ENCODE measurements at regions not wholly inside any gene's neighbourhood (a gene's known extent, or its start where the extent isn't known, plus 50 kb on each side); places are given as distances from the start of the nearest gene placed in this dataset.
"Not testable (repeated sequence)": the region's sequence is repeated elsewhere in the genome, so short reads cannot be mapped to it uniquely, and the experiment has no call there.

DNA sequence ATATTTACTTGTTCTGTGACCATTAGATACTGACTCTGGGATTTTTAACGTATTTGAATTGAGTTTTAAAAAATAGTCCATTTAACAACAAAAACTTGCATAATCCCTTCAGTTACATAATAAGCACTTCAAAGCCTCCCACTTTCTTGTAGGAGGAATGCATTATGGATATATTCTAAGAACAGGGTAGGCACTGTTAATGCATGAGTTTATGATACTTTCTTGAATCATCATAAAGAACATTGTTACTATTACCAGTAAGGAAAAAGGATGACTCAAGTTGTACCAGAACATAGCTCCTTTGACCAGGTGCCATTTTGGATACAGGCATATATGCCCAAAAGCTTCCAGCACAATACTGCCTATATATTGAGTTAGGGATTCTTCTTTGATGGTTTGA, 671.4 kb downstream of the GALC start:
- no peak for DNase-seq (ENCODE audit: low spot score)

DNA sequence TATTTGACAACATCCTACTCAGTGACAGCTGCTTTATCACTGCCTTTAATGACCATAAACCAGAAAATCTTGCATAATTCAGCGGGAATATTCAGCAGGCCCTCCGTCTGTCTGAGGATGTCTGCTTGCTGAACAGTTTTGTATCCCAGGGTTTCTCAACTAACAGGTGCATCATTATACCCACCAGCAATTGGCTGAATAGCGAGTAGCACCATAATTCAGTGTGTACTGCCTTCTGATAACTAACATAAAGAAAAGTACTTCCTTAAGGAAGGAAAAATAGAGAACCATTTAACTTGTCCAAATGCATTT, 680.1 kb downstream of the GALC start:
- no peak for DNase-seq (ENCODE audit: low spot score)

DNA sequence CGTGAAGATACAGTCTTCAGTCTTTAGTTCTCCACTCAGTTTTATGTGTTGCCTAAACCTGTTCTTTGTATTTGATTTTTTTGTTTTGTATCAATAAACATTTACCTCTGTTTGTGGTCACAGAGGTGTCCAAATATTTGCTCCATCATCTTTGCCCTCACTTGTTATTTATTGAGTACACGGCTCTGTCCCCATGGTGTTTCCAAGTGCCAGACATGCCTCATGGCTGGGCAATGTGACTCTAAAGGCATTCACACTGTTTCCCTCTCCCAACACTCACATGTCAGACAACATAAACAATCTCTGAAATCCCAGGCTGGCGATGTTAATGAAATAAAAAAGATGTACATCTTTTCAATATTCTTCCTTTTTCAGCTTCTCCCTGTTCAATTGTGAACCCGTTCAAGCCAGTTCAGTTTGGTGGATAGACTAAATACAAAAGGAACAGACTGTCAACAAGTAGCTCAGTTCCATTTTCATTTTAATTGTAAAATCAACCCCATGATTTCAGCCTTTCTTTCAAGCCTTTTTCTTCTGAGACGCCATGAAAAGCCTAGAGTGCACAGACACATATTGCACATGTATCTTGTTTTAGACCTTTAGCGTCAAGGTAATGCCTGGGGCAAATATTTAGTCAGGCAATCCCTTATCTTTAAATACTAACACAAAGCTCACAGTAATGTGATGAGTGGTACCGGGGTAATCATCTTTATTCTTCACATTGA, 680.7 kb downstream of the GALC start:
- DNase-seq (ENCODE audit: low spot score): no peak

DNA sequence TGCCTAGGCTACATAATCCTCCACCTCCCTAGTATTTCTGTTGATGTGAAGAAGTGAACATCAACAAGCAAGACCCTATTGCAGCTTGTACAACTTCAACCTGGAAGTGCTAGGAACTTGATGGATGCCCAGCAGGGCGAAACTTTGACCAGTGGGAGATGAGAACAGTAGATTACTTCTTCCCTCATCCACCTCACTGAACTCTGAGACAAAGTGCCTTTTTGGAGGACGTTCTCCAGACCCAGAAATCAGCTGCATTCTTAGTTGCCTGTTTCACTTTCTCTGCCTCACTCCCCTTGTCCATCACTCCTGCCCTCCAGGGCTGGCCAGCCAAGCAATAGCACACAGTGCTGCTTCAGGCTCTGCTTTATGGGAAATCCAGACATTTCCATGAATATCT, 683.4 kb downstream of the GALC start:
- DNase-seq (ENCODE audit: low spot score): no peak

DNA sequence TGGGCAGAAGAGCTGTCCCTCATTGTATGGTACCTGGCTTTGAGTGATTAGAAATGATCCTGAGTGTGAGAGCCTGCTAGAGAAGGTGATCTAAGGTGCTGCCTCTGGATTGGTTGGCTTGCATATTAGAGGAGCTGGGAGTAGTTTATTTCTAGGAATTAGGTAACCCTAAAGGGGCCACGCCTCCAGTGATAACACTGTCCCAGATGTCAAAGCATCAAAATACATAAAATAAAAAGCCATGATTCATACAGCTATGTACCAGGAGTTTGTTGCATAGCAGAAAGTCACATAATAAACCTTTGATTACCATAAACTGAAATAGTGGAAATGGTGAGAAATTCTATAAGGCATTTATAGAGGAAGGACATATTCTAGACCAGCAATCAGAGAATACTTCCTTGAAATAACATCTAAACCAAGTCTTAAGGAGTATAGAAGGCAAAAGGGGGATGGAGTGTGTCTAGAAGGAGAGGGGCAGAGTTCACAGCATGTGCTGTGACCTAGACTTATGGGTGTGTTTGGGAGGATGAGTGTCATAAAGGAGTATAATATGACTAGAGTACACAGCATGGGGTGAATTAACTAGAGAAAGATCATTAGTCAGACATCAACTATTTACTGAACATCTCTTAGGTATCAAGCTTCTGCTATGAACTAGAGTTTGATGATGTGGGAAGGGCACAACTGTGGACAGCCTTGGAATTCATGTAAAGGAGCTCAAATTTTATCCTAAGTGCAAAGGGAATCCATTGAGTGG, 686.4 kb downstream of the GALC start:
- DNase-seq (ENCODE audit: low spot score): no peak

DNA sequence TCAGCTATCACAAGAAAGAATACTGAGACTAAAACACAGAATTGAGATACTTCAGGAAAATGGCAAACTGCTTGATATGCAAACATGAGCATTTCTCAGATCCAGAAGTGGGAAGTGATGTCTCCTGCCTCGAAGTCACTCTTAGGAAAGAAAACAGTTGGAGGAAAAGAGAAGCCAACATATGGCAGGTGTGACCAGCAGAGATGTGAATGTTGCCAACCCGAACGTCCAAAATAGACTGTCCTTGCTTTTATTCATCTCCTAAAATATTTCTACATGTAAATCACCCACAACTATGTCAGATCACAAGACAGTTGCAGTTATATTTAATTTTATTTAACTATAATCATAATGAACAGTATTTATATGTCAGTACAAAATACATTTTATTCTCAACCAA, 687.6 kb downstream of the GALC start:
- DNase-seq (ENCODE audit: low spot score): no peak

DNA sequence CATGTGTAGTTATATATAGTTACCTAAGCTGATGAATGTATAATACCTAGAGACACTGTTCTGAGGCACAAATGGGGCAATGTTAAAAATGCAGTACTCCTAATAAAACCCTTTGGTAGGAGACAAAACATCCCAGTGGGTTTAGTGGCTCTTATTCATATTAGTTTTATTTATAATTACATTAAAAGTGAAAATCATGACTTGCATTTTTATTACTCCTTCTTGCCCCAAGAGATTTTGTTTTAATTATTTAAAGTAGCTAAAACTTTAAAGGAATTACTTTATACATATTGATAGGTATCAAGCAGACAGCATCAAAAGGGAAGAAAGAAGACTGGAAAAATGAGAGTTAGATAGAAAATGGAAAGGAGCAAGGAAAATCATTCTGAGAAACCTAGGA, 688.6 kb downstream of the GALC start:
- DNase-seq (ENCODE audit: low spot score): no peak

DNA sequence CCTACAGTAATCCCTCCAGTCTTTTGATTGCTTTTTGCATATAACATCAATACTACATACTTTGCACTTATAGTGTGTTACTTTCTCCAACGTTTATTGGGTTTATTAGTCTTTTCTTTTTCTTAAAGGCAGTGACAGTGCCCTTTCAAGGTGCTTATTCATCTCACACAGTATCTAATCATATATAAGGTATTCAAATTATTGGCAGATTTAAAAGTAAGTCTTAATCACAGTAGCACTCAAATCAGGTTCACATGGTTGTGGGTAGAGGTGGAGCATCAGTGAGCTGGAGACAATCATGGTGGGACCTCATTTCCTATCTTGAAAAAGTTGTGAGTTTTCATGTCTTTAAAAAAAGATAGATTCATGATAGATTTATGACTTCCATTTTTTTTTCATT, 706.2 kb downstream of the GALC start:
- DNase-seq (ENCODE audit: low spot score): no peak

DNA sequence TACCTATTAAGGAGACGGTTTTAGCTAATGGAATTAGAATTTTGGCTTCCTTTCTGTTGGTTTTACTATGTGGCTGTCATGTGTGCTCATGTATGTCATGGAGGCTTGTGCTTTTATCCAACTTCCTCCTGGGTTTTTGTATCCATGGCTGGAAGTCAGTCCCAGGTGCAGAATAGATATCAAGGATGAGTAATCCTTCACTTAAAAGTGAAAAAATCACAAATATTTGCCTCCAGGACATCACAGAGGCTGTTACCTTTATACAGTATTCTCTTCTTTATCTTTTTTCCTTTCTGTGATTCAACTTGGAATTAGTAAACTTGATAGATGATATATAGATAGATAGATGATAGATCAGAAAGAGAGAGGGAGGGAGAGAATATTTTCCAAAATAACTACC, 706.8 kb downstream of the GALC start:
- no peak for DNase-seq (ENCODE audit: low spot score)

DNA sequence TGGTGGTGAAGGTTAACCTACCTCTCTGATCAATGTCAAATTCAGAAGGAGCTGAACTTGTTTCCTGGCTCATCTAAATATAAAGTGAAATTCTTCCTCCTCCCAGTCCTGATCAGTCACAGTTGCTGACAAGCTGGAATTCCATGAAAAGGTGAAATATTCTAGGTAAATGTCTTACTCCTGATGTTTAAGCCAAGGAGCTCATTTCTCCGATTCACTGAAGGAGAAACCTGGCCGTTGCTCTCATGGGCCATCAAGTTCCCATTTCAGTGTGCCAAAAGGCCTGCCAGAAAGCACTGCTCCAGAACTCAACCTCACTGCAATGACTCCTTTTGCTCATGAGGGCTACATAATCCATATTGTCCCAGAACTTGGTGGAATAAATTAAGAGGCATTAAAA, 707.5 kb downstream of the GALC start:
- no peak for DNase-seq (ENCODE audit: low spot score)

DNA sequence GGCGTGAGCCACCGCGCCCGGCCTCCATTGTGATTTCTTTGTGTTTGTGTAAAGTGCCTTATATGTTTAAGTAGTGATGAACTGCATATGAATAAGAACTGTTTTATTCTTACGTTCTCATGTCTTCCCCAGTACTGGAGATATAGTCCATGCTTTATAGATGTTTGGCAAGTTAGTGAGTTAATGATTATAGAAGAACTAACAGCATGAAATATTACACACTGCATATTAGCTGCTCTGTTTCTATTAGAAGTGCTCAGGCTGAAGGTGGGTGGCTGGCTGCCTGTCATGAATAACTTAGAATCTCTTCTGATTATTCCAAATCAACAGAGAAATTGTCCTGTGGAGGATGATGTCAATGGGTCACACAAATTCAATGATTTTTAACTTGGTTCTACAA, 709.4 kb downstream of the GALC start:
- no peak for DNase-seq (ENCODE audit: low spot score)

DNA sequence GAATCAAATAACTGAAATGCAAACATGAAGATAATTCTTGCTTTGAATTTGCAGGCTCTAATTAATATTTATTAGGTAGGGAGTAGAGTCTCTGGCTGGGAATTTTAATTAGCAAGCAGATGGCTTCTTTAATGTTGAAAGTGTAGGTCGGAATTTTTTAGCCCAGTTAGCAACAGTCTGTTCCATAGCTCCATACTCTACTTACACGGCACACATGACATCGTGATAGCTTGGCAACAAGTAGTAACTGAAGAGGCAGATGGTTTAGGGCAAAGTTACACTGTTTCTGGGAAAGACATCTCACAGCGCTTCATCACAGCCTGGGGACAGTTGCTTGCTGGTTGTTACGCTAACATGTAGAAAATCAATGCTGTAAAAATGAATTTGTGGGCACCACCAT, 710.7 kb downstream of the GALC start:
- DNase-seq (ENCODE audit: low spot score): no peak

DNA sequence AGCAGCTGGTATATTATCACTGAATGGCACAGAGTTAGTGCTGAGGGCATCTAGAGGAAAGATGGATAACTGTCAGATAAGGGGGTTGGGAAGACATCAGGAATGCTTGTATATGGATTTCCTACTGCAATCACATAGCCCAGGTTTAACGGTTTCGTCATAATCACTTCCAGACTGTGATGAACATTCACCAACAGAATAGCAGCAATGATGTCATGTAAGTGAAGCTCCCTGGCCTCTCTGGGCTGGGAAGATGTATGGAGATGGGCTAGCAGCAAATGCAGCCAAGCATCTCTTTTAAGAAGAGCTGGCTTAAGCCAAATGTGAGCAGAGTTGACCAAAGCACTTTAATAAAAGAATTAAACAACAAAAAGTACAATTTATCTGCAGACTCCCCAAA, 714.6 kb downstream of the GALC start:
- DNase-seq (ENCODE audit: low spot score): no peak

DNA sequence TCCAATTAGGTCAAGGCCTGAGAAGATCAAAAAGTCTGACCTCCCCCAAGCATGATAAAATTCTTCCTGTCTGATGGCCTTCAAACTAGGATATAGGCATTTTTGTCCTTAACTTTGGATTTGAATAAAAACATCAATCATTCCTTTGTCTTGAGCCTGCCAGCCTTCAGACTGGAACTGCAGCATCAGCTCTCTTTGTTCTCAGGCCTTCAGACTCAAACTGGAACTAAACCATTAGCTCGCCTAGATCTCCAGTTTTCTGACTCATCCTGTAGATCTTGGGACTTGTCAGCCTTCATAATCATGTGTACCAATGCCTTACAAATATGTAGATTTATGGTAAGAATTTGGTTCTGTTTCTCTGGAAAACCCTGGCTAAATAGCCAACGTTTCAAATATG, 721.7 kb downstream of the GALC start:
- no peak for DNase-seq (ENCODE audit: low spot score)

DNA sequence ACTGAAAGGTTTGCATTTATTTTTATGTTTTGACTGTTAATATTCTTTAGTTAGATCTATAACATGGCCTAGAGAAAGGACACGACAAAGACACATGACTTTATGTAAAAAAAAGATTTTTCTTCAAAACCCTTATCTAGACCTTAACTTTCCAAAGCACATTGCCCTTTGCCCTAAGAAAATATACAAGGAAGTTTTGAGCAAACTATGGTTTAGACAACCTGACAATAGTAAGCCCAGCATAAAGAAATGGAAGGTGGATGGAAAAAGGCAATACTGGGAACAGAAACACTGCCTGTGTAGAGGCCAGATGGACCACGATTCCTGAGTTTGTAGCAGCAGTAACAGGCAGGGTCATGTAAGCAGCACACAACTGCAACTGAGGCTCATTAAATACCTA, 724.0 kb downstream of the GALC start:
- no peak for DNase-seq (ENCODE audit: low spot score)

DNA sequence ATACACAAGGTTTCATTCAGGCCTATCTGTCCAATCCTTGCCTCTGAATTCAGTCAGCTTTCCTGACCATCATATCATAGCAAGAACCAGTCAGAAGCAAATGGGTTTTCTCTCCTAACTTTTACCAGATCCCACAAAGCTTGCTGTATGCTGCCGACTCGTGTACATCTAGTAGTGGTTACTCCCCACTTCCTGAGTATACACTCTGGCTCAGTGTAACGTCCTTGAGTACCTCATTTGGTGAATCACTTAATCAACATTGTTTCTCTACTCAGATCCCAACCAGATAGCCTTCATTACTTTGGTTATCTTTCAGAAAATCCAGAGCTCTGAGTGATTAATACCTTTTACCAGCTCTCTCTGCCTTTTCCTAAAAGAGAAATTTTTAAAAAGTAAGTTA, 728.2 kb downstream of the GALC start:
- no peak for DNase-seq (ENCODE audit: low spot score)

DNA sequence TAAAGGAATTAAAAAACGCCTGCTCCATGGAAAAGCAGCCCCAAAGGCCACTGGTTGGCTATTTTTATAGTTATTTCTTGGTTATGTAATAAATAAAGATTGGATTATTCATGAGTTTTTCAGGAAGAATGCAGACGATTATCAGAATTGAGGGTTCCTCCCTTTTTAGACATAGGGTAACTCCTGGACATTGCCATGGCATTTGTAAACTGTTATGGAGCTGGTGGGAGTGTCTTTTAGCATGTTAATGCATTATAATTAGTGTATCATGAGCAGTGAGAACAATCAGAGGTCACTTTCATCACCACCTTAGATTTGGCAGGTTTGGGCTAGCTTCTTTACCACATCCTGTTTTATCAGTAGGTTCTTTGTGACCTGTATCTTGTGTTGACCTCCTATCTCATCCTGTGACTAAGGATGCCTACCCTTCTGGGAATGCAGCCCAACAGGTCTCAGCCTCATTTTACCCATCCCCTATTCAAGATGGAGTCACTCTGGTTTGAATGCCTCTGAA, 728.7 kb downstream of the GALC start:
- DNase-seq (ENCODE audit: low spot score): no peak

DNA sequence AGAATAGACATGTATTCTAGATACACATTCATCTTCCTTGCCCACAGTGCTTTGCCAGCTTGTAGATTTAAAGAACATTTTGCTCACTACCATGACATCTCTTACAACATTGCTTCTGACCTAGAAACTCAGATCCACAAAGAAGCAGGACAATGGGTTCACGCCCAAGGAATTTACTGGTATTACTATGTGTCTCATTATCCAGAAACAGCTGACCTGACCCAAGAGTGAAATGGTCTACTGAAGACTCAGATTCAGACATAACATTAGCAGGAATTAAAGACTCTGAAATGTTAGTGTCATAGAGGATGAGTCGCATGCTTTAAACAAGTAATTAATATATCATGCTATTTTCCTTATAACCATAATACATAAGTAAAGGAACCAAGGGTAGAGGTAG, 731.4 kb downstream of the GALC start:
- DNase-seq (ENCODE audit: low spot score): no peak

DNA sequence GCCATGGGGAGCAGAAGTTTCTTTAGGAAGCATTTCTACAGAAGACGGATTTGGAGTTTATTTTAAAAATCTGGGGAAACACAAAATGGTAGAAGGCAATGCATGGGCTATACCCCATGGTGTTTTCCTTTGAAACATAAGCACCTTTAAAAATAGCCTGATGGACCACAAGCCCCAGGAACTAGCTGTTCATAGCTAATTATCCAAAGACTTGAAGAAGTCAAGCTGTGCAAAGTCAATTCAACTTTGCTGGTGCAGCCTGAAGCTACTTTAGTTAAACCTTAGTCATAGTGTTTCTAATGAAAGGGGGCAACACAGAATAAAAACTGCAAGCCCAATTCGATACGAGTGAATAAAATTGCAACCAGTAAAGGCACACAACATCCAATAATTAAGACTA, 732.5 kb downstream of the GALC start:
- no peak for DNase-seq (ENCODE audit: low spot score)

DNA sequence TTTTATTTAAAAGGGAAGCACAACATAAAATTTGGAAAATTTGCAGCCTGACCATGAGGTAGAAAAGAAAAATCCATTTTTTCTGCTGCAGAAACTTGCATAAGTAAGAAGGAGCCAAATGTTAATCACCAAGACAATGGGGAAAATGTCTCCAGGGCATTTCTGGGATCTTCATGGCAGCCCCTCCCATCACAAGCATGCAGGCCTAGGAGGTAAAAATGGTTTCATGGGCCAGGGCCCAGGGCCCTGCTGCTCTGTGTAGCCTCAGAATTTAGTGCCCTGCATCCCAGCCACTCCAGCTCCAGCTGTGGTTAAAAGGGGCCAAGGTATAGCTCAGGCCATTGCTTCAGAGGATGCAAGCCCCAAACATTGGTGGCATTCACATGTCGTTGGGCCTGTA, 735.6 kb downstream of the GALC start:
- DNase-seq (ENCODE audit: low spot score): no peak

DNA sequence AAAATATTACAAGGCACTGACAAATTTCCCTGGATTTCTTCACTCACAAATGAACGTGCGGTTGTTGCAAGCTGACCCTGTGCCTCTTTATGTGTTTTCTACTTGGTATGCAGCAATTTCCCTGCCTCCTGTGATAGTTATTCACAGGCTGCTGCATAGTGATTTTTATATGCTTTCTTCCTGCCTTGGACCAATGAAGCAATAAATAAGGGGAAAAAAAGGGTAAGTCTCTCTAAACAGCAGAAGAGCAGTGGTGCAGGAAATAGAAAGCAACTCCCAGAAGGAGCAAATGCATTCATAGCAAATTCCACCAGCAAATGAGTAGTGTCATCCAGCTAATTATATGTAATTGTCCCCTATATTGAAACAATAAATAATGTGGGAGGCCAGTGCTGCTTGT, 737.9 kb downstream of the GALC start:
- DNase-seq (ENCODE audit: low spot score): no peak

DNA sequence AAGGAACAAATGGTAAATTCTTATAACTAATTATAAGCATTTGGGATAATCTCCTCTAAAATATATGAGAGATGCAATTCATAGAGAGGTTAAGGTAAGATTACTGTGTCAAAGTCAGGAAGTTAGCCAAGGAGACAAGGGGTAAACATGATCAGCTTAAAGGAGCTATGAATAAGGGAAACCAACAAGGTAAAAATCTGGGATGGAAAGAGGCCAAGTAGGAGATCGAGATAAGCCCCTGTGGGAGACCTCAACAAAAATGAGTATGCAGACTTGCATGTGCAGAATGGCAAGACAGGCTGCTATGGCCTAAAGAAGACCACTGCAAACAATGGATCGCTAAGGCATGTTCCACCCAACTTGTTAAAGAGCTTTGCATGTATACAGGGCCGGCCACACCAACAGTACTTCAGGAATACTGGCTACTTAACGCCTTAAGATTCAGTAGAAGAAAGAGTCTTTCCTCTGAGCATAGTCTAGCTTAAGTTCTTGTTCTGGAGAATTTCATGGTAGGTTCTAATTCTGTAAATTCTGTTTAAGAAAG, 738.6 kb downstream of the GALC start:
- no peak for DNase-seq (ENCODE audit: low spot score)

DNA sequence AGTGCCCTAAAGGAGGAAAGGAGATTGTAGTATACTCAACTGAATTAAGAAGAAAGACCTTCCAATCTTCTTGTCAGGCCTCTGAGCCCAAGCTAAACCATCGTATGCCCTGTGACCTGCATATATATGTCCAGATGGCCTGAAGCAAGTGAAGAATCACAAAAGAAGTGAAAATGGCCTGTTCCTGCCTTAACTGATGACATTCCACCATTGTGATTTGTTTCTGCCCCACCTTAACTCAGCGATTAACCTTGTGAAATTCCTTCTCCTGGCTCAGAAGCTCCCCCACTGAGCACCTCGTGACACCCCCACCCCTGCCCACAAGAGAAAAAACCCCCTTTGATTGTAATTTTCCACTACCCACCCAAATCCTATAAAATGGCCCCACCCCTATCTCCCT, 739.2 kb downstream of the GALC start:
- not testable (repeated sequence) for DNase-seq (ENCODE audit: low spot score)
